Stimulated activated CD4-positive, alpha-beta T cell treated with anti-CD3 and anti-CD28 coated beads, Interleukin-2, amount 100 ng/mL, for 48 hours (primary cell): ENCODE measurements at regions not wholly inside any gene's neighbourhood (a gene's known extent, or its start where the extent isn't known, plus 50 kb on each side); places are given as distances from the start of the nearest gene placed in this dataset.
"Not testable (repeated sequence)": the region's sequence is repeated elsewhere in the genome, so short reads cannot be mapped to it uniquely, and the experiment has no call there.

Experiments used
- DNase-seq, 2 donors: peaks; one replicate each; pipeline ENCODE4 v3.0.0-alpha.2; 2020

DNA sequence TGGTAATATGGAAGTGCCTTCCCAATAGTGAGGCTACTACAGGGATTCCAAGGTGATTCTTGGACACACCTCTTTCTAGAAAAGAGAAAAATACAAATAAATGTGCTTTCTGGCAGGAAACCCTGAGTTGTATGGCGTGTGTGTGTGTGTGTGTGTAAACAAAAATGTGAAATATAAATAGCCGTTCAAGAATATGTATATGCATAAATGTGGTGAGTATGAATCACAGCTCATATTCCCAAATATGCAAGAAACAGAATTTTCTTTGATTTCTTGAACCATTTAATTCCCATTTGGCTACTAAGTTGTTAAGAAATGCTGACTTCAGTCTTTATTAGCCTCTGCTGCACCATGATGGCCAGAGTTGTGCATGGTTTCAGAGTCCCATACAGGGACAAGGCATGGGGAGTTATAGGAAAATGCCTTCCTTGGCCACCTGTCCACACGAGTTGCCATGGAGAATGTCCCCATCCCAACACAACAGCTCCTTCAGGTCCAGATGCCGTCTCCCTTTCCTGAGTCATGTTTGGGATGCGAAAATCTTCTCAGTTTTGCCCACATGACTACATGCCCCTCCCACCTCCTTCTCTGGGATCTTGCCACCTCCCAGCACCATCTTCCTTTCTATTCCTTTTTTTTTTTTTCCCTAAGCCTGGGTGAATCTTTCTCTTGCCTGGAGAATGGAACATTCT, 312.4 kb upstream of the ECI2 start:
- DNase-seq, result no peak

DNA sequence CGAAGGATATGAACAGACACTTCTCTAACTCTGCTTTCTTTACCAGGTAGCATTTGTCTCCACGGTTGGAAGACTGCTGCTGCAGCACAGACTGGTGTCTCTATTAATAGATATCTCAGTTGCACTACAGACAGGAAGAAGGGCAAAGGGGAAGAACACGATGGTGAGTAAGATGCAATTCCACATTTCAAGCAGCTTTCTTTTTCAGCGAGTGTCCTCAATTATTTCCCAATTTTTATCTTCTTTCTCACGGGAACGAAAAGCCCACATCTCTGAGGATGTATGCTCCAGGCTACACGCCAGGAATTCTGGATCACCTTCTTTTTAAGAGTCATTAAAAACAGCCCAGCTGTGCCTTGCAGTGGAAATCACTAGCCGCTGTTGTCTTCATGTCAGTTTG, 311.6 kb upstream of the ECI2 start:
- no peak for DNase-seq

DNA sequence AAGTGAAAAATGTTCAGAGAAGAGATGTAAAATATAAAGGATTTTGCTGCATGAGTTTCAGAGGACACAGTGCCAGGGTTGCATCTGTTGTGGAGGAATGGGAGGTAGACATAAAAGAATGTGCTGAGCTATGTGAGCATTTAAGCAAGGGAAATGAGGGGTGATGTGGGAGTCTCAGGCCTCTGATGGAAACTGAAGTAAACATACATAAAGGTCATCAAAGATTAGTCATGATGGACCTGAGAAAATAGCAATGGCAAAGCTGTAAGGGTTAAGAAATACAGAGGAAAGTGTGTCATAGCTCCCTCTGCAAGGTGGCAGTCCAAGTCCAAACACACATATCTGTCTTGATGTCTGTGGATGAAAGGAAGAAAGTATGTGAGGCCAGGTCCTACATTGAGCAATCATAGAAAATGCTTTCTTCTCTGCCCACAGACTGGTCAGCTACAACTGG, 306.6 kb upstream of the ECI2 start:
- DNase-seq, result no peak

DNA sequence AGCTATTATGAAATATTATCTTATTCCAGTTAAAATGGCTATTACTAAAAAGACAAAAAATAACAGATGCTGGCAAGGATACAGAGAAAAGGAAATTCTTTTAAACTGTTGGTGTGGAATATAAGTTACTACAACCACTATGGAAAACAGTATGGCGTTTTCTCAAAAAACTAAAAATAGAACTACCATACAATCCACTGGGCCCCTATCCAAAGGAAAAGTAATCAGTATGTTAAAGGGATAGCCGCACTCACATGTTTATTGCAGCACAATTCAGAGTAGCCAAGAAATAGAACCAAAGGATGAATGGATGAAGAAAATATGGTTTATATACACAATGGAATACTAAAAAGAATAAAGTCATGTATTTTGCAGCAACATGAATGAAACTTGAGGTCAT, 303.8 kb upstream of the ECI2 start:
- DNase-seq, result no peak

DNA sequence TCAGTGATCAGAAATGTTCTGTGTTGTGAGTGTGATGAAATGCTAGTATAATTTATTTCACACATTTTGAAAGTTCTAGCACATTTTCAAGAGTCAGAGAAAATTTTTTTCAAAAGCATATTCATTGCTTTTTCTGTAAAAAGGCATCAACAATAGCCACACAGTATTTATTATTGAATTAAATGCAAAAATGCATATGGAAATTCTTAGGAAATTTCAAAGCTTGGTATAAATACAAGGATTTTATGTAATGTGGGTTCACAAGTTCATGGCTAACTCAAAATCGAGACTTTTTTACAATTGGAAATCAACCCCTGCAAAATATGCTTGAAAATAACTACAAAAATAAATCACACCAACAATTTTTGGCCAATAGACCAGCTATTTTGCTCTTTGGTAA, 302.0 kb upstream of the ECI2 start:
- no peak for DNase-seq

DNA sequence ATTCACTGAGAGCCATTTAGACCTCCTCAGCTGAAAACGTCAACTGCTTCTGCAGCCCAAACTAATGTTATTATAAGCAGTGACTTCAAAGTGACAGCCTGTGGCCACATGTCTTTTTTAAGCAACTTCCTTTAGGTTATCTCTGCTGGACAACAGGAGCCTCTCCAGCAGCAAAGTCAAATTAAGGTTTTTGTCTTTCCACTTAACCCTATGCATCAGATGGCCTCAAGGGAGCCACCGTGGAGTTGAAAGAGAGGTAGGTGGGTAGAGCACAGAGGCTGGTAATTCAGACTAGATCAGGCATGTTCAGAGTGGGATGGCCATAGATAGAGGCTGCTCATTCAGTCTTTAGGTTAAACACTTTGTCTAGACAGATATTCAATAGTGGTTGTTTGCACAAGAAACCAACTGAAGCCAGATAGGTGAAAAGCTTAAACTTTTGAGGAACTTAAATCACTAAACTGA, 300.6 kb upstream of the ECI2 start:
- no peak for DNase-seq

DNA sequence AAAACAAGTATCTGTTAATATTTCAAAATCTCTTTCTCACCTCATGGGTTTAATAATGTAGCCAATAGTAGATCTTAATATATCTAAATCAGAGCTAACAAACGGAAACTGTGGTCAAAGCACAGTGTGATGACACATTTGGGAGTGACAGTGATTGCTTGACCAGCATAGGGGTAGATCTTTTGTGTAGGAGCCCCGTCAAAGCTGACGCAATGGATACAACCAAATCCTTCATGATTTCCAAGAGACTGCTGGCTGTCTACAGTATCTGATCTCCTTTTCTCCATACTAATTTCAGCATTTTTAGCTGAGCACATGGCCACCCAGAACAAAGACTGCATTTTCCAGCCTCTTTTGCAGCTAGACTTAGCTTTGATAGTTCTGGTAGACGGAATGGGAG, 299.3 kb upstream of the ECI2 start:
- DNase-seq, result no peak

DNA sequence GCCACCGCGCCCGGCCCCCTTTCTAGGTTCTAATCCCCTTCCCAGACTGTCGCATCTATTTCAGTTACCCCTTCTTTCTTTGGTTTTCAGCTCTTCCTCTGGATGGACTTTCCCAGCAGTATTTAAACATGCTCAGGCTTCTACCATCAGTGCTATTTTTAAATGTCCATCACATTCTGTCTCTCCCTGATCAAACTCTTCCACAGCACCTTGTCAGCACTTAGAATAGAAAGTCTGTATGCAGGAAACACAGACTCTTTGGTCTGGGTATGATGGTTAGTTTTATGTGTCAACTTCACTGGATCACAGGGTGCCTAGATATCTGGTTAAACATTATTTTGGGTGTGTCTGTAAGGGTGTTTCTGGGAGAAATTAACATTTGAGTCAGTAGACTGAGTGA, 297.8 kb upstream of the ECI2 start:
- DNase-seq, result no peak

DNA sequence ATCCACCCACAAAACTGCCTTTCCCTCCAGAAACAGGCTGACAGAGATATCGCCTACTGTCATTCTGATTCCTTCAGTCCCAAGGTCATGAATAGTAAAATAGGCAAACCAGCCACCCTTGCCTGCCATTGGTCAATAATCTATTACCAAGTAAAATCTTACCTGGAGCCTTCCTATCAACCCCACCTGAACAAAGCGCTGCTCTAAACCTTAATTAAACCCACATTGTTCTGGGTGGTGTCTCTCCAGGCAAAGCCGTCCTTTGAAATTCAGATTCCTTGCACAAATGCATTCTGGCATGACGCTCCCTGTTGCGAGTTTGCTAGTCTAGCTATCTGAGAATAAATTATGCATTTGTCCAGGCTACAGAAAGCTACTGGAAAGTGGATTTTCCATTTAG, 291.6 kb upstream of the ECI2 start:
- no peak for DNase-seq

DNA sequence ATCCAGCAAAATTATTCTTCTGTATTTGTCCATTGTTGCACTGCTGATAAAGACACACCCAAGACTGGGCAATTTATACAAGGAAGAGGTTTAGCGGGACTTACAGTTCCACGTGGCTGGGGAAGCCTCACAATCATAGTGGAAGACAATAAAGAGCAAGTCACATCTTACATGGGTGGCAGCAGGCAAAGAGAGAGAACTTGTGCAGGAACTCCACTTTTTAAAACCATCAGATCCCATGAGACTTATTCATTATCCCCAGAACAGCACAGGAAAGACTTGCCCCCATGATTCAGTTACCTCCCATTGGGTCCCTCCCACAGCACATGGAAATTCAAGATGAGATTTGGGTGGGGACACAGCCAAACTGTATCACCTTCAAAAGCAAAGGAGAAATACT, 286.5 kb upstream of the ECI2 start:
- DNase-seq, result no peak

DNA sequence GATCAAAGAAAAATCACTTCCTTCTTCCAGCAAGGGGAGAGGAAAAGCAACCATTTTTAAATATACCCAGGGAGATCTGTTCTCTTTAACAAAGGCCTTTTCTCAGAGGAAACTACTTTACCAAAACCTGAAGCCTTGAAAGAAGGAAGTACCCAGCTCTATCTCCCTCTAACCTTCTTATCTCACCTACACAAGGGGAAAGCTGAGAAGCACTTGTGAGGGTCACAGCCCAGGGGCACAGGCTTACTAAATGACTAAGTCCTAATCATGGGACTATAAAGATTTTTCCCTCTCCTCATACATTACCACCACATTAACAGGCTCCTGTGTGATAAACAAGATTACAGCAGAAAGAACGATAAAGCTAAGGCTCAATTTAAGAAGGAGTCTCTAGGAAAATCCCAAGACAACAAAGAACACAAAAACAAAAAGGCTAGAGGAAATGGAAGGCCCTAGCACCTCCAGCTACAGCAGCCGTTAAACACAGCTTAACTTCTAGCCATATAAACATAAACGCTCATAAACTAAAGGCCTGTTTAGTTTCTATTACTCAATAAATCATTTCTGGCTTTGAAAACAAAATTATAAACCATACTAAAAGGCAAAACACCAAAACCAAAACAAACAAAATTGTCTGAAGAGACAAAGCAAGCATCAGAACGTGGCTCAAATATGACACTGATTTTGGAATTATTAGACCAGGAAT, 284.9 kb upstream of the ECI2 start:
- DNase-seq, result no peak

DNA sequence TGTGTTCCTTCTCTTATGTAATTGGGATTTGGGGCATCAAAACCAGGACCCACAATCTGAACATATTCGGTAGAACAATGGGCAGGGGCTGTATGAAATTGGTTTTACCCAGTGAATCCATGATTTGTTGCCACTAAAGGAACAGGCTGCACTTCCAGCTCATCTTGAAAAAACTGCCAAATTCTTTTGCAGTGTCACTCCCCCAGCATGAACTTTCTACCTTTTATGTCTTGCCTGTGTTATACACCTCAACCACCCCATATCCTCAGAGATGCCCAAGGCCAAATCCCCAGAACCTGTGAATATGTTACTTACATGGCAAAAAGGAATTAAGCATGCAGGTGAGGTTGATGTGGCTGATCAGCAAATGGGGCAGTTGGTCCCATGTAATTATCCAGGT, 280.2 kb upstream of the ECI2 start:
- DNase-seq, result no peak

DNA sequence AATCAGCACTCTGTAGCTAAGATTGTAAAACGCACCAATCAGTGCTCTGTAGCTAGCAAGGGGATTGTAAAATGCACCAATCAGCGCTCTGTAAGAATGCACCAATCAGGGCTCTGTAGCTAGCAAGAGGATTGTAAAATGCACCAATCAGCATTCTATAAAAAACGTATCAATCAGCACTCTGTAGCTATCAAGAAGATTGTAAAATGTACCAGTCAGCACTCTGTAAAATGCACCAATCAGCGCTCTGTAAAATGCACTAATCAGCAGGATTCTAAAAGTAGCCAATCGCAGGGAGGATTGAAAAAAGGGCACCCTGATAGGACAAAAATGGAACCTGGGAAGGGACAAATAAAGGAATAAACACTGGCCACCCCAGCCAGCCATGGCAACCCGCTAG, 278.7 kb upstream of the ECI2 start:
- not testable (repeated sequence) for DNase-seq

DNA sequence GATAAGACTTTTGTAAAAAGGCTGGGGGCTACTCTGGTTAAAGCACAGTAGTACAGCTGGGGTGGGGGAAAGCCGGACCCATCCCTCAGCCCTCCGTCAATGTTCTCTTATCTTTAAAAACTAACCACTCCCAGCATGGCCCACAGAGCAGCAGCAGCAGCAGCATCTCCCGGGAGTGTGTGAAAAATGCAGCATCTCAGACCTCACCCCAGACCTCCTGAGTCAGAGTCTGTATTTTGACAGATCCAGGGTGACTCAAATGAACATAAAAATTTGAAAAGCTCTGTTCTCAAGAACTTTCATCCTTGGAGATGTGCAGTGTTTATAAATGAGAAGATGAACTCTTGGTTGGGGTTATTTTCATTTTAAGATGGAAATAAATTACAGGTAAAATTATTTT, 277.7 kb upstream of the ECI2 start:
- no peak for DNase-seq

DNA sequence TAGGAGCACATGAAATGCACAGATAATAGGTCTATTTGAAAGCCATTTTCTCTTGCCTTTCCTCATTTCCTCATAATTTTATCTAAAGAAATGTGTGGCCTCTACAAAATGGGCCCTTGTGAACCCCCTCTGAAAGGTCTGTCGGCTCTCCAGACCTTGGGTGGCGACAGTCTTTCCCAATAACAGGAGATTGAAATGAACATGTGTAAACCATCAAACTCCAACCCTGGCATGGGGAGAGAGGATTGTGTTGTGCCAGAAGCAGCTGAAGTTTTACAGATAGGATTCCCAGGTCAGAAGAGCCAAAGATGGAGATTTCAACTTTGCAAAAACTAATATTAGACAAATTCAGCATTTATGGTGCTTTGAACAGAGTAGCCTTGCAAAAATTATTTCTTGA, 277.1 kb upstream of the ECI2 start:
- DNase-seq, result no peak

DNA sequence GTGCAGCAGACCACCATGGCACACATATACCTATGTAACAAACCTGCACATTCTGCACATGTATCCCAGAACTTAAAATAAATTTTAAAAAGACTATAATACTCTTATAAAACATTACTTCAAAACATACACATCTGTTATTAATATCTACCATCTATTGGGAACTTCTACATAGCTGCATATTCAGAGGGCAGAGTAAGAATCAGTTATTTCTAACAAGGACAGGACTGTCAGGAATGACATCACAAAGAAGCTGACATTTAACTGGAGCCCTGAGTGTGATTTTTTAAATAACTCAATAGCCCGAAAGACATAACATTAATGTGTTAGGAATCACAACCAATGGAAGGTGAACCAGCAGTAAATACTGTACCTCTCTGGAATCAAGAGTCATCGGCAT, 276.7 kb upstream of the ECI2 start:
- DNase-seq, result no peak

DNA sequence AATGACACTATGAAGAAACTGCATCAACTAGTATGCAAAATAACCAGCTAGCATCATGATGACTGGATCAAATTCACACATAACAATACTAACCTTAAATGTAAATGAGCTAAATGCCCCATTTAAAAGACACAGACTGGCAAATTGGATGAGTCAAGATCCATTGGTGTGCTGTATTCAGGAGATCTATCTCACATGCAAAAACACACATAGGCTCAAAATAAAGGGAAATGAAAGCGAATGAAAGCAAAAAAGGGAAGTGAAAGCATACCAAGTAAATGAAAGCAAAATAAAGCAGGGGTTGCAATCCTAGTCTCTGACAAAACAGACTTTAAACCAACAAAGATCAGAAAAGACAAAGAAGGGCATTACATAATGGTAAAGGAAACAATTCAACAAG, 272.3 kb upstream of the ECI2 start:
- DNase-seq, result not testable (repeated sequence)

DNA sequence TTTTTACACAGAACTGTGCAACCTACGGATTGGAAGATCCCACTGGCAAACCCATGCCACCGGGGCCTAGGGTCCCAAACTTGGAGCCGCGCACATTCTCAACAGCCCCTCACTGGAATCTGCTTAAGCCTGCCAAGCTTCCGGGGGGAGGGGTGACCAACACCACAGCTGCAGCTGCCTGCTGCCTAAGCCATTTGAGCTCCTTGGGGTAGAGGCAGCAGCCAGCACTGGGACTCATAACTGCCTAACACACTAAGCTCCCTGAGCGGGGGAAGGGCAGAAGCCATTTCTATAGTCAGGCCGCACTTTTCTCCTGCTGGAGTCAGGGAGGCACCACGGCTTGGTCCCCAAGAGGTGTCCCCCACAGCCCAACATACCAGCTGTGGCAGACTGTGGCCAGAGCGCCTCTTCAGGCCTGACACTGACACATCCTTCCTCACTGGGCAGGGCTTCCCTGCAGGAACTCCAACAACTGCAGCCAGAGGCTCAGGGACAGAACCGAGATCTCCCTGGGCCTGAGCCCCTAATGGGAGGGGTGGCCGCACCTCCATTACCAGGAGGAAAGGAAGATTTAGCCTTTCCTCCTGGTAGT, 270.3 kb upstream of the ECI2 start:
- no peak for DNase-seq

DNA sequence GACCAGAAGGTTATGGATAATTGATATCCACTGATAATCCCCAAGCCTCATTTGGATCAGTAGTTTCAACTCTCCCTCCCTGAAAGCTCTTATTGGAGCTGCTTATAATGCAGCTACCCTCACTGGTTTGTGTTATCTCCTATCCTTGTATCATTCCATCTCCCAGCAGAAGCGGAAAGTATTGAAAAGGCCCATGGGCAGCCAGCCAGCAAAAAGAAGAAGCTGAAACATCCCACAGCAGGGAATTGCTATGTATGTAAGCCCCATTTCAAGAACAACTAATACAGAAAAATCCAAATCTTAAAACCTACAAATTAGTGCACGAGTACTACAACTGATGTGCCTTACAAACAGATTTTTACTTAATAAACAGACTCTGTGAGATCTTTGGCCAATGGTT, 269.0 kb upstream of the ECI2 start:
- no peak for DNase-seq

DNA sequence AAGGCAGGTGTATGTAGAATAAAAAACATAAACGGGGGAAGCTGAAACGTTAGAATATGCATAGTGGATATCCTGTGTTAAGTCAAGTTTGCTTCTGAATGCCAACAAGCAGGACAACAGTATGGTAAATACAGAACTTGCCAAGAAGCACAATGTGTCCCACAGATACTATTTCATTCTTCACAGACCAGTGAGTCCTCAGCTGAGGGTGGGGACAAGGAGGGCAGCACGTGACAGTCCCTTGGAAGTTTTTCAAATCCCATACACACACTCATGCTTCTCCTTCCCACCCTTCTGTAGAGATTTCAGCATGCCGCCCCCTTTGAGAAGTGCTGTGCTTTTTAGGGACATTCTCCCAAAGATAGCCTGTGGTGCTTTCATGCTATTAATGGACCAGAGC, 268.5 kb upstream of the ECI2 start:
- no peak for DNase-seq

DNA sequence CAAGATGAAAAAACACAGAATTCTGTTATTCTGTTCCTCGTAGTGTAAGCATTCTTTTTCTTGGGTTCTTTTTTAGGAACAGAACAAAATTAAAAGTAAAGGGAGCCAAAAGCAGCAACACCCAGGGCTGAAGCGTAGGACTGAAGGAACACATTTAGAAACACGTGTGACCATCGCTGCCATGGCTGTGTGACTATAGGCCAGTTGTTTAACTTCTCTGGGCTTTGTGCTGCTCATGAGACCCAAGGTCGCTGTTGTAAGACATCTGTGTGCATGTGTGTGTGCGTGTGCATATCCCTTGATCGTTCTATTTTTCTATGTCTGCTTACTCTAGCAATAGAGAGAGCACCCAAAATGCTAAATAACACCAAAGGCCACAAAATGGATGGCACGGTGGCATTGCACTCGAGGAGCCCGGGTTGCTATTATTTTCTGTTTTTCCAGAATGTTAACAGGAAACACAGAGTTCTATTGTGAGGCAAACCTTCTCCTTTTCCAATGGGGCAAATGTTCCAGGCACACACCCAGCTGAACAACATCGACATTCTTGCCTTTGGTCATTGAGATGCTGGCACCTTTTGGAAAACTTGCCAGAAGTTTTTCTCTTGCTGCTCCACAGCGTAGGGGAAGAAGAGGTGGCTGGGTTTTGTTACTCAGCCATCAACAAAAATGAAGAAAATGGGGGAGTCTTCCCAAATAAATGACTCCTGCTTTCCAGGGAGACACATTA, 267.8 kb upstream of the ECI2 start:
- no peak for DNase-seq

DNA sequence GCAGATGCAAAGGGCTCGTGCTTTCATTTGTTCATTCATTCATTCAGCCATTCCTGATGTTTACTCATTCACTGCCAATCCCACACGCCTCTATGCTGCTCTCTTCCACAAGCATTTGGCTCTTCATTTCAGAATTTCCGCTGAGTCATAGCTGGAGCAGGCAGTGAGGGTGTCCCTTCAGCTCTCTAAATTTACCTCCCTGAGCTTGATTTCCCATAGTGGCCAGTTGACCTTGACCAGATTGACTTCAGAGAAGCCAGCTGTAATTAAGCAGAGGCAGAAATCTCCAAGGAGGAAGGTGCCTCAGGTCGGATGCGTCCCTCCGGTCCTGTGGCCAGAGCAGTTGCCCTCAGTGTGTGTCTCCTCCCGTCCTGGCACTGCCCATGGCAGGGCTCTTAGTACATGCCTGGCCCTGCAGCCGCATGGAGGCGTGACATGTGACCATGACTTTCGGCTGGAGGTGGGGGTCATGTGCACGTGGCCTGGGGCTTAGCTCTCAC, 267.2 kb upstream of the ECI2 start:
- no peak for DNase-seq
